AG04449 (cell line): ENCODE measurements at regions not wholly inside any gene's neighbourhood (a gene's known extent, or its start where the extent isn't known, plus 50 kb on each side); places are given as distances from the start of the nearest gene placed in this dataset.

Source experiments
- CTCF ChIA-PET: fragments of 350-600 bp; formaldehyde crosslinking; extraction: SDS; loops from one replicate; lab custom pipeline; 2021; ENCODE audit warnings: antibody characterized with exemption; lab: Yijun Ruan, JAX
- POLR2A ChIA-PET: fragments of 400-600, 350-600 bp; formaldehyde crosslinking; extraction: SDS; loops from one replicate; lab custom pipeline; 2020; ENCODE audit warnings: antibody characterized with exemption, inconsistent platforms; lab: Yijun Ruan, JAX
- DNase-seq: peaks from one replicate; pipeline ENCODE4 v3.0.0-alpha.2; 2010; ENCODE audit warnings: low read depth, low spot score
- H3K4me3 ChIP-seq: 2 replicates; pipeline ENCODE4 v1.5.1; 2011; ENCODE audit warnings: low read depth, mild to moderate bottlenecking, control low read depth, low read length
- TF ChIP-seq, protein P1 (sequence below): IDR thresholded peaks from one replicate; pipeline ENCODE4 v1.5.1; 2011; ENCODE audit warnings: mild to moderate bottlenecking, moderate library complexity, low read length, control low read depth, inconsistent platforms; ENCODE audit not compliant: insufficient read depth; ENCODE audit errors: missing control alignments

DNA sequence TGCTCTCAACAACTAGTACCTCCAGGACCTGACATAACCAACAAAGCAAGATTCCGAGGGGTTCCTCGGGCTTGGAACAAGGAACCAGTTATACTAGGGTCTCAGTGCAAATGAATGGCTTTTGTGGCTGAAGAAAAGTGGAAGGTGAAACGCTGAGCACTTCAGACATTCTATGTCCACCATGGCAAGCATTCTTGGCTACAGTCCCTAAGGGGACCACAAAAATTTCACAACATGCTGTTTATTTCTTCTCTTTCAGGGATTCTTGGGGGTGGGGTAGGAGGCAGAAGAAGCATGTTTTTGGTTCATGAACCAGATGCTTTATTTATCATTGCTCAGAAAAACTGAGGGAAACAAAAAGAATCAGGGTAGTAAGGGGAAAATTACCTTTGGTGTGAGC is 479.9 kb upstream of the CDH11 start:
- H3K4me3 ChIP-seq: no peak overlapping the region
- CTCF ChIA-PET: no interaction called here
- POLR2A ChIA-PET: no interaction called here
- DNase-seq: no peak
- TF ChIP-seq, protein P1, sequence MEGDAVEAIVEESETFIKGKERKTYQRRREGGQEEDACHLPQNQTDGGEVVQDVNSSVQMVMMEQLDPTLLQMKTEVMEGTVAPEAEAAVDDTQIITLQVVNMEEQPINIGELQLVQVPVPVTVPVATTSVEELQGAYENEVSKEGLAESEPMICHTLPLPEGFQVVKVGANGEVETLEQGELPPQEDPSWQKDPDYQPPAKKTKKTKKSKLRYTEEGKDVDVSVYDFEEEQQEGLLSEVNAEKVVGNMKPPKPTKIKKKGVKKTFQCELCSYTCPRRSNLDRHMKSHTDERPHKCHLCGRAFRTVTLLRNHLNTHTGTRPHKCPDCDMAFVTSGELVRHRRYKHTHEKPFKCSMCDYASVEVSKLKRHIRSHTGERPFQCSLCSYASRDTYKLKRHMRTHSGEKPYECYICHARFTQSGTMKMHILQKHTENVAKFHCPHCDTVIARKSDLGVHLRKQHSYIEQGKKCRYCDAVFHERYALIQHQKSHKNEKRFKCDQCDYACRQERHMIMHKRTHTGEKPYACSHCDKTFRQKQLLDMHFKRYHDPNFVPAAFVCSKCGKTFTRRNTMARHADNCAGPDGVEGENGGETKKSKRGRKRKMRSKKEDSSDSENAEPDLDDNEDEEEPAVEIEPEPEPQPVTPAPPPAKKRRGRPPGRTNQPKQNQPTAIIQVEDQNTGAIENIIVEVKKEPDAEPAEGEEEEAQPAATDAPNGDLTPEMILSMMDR: no peak

DNA sequence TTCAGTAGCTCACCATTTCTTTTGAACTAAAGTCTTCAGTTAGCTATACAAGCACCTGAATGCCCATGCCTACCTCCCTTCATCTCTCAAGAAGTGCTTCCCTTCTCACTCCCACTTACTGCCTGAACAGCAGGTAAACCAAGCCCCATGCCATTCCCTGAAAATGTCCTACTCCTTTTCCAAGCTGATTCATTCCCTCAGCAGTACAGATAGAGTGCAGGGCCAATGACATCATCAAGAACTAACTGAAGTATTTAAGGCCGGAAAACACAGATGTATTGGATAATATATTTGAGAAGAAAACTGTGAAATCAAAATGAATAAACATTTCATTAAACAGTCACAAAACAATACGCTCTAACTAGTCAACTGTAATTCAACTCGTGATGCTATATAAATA is 478.8 kb upstream of the CDH11 start:
- TF ChIP-seq, protein P1: no peak
- POLR2A ChIA-PET: no interaction called here

DNA sequence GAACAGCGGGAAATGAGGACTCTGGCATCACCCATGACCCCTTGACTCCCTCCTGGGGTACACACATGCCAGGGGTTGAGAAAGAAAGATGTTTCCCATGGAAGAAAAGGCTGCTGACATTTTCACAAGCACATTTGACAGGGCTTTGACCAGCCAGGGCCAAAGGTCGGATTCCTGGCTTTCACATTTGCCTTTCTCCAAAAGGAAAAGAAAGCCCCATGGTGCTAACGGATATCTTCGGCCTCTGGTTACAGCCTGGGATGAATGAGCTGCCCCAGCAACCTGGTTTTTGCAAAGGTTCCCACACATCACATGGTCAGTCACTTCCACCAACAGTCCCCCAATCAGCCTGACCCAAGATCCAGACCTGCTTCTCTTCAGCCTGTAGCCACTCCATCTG is 478.2 kb upstream of the CDH11 start:
- no peak for DNase-seq
- no peak overlapping the region for H3K4me3 ChIP-seq
- ChIA-PET CTCF (no interaction called here), POLR2A (no interaction called here)
- TF ChIP-seq, protein P1: no peak

More for the DNA sequence above, 478.8 kb upstream of the CDH11 start:
- CTCF ChIA-PET: no interaction called here
- no peak overlapping the region for H3K4me3 ChIP-seq
- no peak for DNase-seq

DNA sequence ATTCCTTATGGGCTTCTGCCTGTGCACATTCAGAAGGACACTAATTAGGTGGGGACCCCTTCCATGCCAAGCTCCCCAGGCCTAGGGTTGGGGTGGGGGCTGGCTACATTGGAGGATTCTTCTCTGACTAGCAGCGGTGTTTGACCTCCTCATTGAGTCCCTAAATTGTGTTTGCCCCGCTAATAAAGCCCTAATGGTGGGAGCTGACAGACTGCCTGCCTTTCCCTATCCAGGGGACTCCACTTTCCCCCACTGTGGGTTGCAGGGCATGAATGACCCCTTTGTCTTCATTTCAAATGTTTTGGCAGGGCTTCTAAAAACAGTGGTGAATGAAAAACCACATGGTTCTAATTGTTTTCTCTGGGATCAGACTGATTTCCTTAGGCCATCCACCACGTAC is 476.8 kb upstream of the CDH11 start:
- TF ChIP-seq, protein P1: no peak
- H3K4me3 ChIP-seq: no peak overlapping the region
- ChIA-PET CTCF (no interaction called here), POLR2A (no interaction called here)
- no peak for DNase-seq

DNA sequence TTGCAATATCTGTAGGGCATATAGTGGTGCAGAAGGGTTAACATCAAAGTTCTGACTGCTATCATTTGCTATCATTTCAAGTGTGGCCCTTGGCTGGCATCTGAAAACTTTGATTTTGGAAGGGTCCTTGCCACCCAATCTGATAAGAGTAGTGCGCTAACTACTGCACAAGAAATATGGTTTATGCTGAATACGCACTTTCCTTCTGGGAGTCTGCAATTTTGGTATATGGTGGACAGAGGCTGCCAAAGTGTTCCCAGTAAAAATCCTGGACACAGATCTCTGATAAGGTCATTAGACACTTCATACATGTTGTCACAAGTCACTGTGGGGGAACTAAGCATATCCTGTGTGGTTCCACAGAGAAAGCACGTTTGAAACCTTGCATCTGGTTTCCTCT is 461.6 kb upstream of the CDH11 start:
- ChIA-PET POLR2A (no interaction called here), CTCF (no interaction called here)
- no peak for DNase-seq
- TF ChIP-seq, protein P1: no peak
- no peak overlapping the region for H3K4me3 ChIP-seq

DNA sequence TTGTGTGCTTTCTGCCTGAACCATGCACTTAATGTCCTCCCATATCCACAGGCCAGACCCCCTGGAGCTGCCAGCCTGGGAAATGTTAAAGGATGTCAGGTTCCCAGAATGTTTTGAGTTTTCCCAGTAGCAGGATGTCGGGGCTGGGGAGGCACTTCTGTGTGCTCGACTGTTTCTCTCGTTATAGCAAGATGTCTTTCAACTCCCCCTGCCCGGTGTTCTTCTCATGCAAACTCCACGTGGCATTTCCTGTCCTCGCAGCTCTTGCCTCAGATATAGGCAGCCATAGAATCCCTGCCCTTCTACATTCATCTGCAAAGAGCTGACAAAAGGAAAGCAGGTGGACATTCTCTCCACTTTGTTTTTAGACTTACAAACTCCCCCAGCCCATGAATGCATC is 457.2 kb upstream of the CDH11 start:
- TF ChIP-seq, protein P1: no peak
- POLR2A ChIA-PET: no interaction called here
- H3K4me3 ChIP-seq: no peak overlapping the region
- no peak for DNase-seq
- CTCF ChIA-PET: interaction anchor here (1.0 kb wide), 1 partner anchor 10 kb away, joined by 3 read pairs; no protein-coding TSS in a partner anchor
